ENCODE measurements at regions not wholly inside any gene's neighbourhood (a gene's known extent, or its start where the extent isn't known, plus 50 kb on each side); places are given as distances from the start of the nearest gene placed in this dataset.

- no peak for TF ChIP-seq CTCF (conservative IDR thresholded peaks at IDR 0.05; ENCODE audit: low read depth, low read length)
- no peak for TF ChIP-seq EZH2 (IDR thresholded peaks at IDR 0.05; ENCODE audit: borderline replicate concordance, low read depth, low read length, poor library complexity, severe bottlenecking)
These were observed 130.1 kb upstream of the MDFIC start for GRCh38 chr7:114791771-114792170.

Data from A673 (cell line).